Activated T-helper 1 cell treated with anti-CD3 and anti-CD28 coated beads, Interleukin-12 subunit alpha, Interleukin-12 subunit beta, Interleukin-2, Interleukin-4 antibody, amounts not matched to agents 30 ng/mL and 10 ng/mL and 1 ng/mL, durations not matched to agents 14 hours and 24 hours and 36 hours (primary cell): ENCODE measurements at regions not wholly inside any gene's neighbourhood (a gene's known extent, or its start where the extent isn't known, plus 50 kb on each side); places are given as distances from the start of the nearest gene placed in this dataset.
"Not testable (repeated sequence)": the region's sequence is repeated elsewhere in the genome, so short reads cannot be mapped to it uniquely, and the experiment has no call there.

Source experiments
- DNase-seq: peaks from one replicate; pipeline ENCODE4 v3.0.0; 2021; ENCODE audit warnings: low spot score
- H3K27ac Mint-ChIP-seq: one replicate; pipeline ENCODE4 v1.8.0; 2021; ENCODE audit warnings: mild to moderate bottlenecking, mixed read lengths
- H3K27me3 Mint-ChIP-seq: one replicate; pipeline ENCODE4 v1.8.0; 2022; ENCODE audit warnings: mild to moderate bottlenecking, moderate library complexity, mixed read lengths; ENCODE audit not compliant: insufficient read depth
- H3K36me3 Mint-ChIP-seq: one replicate; pipeline ENCODE4 v1.8.0; 2021; ENCODE audit warnings: low read depth, mixed read lengths
- H3K4me1 Mint-ChIP-seq: one replicate; pipeline ENCODE4 v1.8.0; 2021; ENCODE audit warnings: low read depth, mixed read lengths
- H3K4me3 Mint-ChIP-seq: one replicate; pipeline ENCODE4 v1.8.0; 2021; ENCODE audit warnings: mild to moderate bottlenecking, moderate library complexity, mixed read lengths
- H3K9me3 Mint-ChIP-seq: one replicate; pipeline ENCODE4 v1.8.0; 2021; ENCODE audit warnings: mixed read lengths
- intact Hi-C: fragments of 100-400 bp; cut with micrococcal nuclease; formaldehyde crosslinking; loops from one replicate; pipeline ENCODE4 v1.15.1; 2024

DNA sequence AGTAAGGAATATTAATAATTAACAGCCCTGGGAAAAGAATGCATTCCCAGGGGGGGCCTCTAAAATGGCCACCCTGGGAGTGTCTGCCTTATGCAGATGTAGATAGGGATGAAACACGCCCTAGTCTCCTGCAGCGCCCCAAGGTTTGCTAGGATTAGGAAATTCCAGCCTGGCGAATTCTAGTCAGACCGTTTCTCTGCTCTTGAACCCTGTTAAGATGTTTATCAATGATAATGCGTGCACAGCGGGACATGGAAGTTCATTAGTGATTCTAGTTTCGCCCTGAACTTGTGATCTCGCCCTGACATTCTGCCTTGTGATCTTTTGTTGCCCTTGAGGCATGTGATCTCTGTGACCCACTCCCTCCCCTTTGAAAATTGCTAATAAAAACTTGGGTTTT is 95.1 kb upstream of the UGP2 start:
- intact Hi-C loops, H3K4me1 Mint-ChIP-seq, DNase-seq, H3K36me3 Mint-ChIP-seq, H3K27ac Mint-ChIP-seq, H3K9me3 Mint-ChIP-seq, H3K4me3 Mint-ChIP-seq: not testable (repeated sequence)
- peaks cover 21% of the 10 kb centered on the region for H3K27me3 Mint-ChIP-seq

DNA sequence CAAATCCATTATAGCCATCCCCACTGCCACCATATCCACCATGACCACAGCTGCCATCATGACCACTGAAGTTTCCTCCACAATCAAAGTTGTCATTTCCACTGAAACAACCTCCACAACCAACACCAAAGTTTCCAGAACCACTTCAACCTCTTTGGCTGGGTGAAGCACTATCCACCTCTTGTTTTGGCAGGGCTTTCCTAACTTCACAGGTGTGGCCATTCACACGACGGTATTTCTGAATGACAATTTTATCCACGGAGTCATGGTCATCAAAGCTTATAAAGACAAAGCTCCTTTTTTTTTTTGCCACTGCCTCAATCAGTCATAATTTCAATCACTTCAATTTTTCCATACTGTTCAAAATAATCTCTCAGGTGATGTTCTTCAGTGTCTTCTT is 89.8 kb upstream of the UGP2 start:
- H3K36me3 Mint-ChIP-seq: no peaks in the 10 kb centered on the region
- H3K27me3 Mint-ChIP-seq: peaks cover 17% of the 10 kb centered on the region
- intact Hi-C loops: no loop called here
- no peak overlapping the region for H3K27ac Mint-ChIP-seq
- peaks cover under 1% of the 10 kb centered on the region for H3K9me3 Mint-ChIP-seq
- no peak for DNase-seq
- H3K4me1 Mint-ChIP-seq: no peaks in the 10 kb centered on the region
- no peak overlapping the region for H3K4me3 Mint-ChIP-seq

DNA sequence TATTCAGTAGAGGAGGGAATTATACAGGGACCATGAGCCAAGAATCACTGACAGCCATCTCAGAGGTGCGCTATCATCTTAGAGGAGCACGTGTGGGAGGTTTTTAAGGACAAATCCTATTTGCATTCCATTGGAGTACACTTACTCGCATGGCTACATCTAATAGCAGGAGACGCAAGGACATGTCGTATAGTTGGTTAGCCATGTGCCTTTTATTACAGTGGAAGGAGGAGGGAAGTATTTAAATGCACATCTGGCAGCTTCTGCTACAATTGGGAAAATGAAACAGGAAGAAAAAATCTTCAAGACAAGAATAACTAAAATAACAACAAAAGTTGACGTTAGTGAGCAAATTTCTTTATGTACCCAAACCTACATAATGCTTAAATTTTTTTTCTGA is 86.5 kb upstream of the UGP2 start:
- intact Hi-C loops: no loop called here
- H3K27ac Mint-ChIP-seq: no peak overlapping the region
- H3K27me3 Mint-ChIP-seq: peaks cover 8% of the 10 kb centered on the region
- no peak overlapping the region for H3K4me3 Mint-ChIP-seq
- H3K9me3 Mint-ChIP-seq: no peaks in the 10 kb centered on the region
- H3K36me3 Mint-ChIP-seq: no peaks in the 10 kb centered on the region
- DNase-seq: no peak
- H3K4me1 Mint-ChIP-seq: no peaks in the 10 kb centered on the region

DNA sequence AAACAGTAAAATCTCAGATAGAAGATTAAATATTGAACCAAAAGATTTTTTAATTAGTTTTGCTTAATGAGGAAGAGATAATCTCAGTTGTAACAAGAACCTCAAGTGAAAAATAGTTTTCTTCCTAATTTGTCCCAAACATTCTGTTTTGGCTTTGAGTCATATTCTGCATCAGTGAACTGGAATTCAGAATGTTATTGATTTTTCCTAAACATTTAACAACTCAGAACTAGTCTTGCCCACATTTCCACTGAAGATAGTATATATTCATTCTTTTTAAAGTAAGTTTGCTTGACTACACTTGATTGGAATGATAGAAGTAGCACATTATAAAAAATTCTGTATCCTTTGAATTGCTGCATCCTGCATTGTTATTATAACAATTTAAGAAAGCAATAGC is 85.7 kb upstream of the UGP2 start:
- Mint-ChIP-seq H3K4me1 (no peaks in the 10 kb centered on the region), H3K27ac (no peak overlapping the region), H3K4me3 (no peak overlapping the region), H3K27me3 (peaks cover 5% of the 10 kb centered on the region), H3K9me3 (no peaks in the 10 kb centered on the region), H3K36me3 (no peaks in the 10 kb centered on the region)
- intact Hi-C loops: no loop called here
- DNase-seq: no peak

DNA sequence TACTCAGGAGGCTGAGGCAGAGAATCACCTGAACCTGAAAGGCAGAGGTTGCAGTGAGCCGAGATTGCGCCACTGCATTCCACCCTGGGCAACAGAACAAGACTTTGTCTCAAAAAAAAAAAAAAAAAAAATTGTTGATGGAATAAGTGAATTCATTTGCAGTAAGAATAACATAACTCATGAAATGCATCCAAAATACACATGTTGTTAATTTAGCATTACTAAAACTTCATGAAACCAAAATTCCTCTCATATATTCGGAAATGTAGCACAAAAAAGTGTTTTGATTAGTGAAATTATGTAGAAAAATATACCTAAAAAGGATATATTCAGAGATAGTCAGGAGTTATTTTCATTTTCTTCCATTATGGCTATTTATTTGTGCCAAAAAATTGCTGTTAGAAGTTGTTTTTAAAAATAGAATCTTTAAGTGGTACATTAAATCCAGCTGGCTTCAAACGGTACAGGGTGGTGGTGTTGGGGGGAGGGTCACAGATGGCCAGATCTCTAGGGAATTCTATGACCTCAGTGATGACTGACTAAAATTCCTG is 78.2 kb upstream of the UGP2 start:
- peaks cover 17% of the 10 kb centered on the region for H3K9me3 Mint-ChIP-seq
- intact Hi-C loops: no loop called here
- H3K36me3 Mint-ChIP-seq: no peaks in the 10 kb centered on the region
- H3K4me3 Mint-ChIP-seq: no peak overlapping the region
- peaks cover 5% of the 10 kb centered on the region for H3K27me3 Mint-ChIP-seq
- no peak for DNase-seq
- no peak overlapping the region for H3K27ac Mint-ChIP-seq
- H3K4me1 Mint-ChIP-seq: no peaks in the 10 kb centered on the region

DNA sequence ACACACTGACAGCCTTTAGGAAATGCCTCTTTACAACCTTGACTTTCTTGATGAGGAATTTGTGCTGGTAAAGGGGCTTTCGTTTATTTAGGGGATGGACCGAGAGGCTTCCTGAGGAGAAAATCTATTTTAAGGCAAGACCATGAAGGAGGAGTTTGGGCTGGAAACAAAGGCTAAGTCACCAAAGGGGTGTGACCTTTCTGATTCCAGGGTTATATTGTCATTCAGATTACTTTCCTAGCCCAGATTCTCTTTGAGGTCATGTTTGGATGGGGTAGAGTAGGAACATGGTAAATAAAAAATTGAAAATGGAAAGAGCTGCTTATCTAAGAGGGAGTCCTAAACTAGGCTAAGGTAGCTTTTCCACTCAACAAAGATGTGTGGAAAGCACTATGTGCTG is 77.1 kb upstream of the UGP2 start:
- no peak for DNase-seq
- H3K36me3 Mint-ChIP-seq: no peaks in the 10 kb centered on the region
- no peaks in the 10 kb centered on the region for H3K4me1 Mint-ChIP-seq
- peaks cover 20% of the 10 kb centered on the region for H3K9me3 Mint-ChIP-seq
- peaks cover 5% of the 10 kb centered on the region for H3K27me3 Mint-ChIP-seq
- intact Hi-C loops: no loop called here
- no peak overlapping the region for H3K4me3 Mint-ChIP-seq
- no peak overlapping the region for H3K27ac Mint-ChIP-seq

DNA sequence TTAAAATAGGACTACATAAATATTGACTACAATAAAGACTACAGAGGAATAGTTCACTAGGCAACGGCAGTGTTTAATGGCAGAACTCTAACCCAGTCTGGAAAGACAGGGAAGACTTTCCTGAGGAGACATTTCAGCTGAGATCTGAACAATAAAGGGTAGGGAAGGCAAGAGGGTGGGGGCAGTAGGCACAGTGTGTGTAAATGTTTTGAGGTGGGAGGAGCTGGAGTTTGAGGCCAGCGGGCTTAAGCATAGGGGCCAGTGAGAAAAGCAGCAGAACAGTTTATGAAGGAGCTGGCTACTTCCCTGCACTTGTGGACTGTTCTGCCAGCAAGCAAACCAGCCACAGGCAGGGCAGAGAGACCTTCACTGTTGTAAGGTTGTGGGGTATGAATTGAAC is 76.6 kb upstream of the UGP2 start:
- H3K4me1 Mint-ChIP-seq: no peaks in the 10 kb centered on the region
- no peak overlapping the region for H3K27ac Mint-ChIP-seq
- H3K36me3 Mint-ChIP-seq: no peaks in the 10 kb centered on the region
- H3K4me3 Mint-ChIP-seq: no peak overlapping the region
- H3K9me3 Mint-ChIP-seq: peaks cover 20% of the 10 kb centered on the region
- DNase-seq: no peak
- H3K27me3 Mint-ChIP-seq: peaks cover 5% of the 10 kb centered on the region
- intact Hi-C loops: no loop called here

DNA sequence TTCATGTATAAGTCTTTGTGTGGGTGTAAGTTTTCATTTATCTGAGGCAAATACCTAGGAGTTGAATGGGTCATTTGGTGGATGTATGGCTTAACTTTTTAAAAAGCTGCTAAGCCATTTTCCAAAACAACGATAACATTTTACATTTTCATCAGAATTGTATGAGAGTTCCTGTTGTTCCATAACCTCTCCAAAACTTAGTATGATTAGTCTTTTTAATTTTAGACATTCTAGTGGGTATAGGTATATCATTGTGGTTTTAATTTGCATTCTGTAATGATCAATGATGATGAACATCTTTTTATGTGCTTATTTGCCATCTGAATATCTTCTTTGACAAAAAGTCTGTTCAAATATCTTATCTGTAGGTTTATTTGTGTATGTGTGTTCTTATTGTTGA is 74.4 kb upstream of the UGP2 start:
- Mint-ChIP-seq H3K4me1 (no peaks in the 10 kb centered on the region), H3K27ac (no peak overlapping the region), H3K36me3 (no peaks in the 10 kb centered on the region), H3K27me3 (peaks cover 5% of the 10 kb centered on the region), H3K9me3 (peaks cover 20% of the 10 kb centered on the region), H3K4me3 (no peak overlapping the region)
- DNase-seq: no peak
- intact Hi-C loops: no loop called here

DNA sequence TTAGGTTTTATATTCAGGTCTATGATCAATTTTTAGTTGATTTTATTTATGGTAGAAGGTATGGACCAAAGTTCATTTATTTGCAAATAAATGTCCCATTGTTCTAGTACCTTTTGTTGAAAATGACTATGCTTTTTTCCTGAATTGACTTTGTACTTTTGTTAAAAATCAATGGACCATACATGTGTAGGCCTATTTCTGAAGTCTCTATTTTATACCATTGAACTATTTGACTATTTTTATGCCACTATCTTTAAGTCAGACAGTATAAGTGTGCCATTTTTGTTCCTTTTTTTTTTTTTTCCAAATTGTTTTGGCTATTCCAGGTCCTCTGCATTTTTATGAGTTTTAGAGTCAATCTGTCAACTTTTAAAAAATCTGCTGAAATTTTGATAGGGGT is 73.6 kb upstream of the UGP2 start:
- H3K9me3 Mint-ChIP-seq: peaks cover 20% of the 10 kb centered on the region

DNA sequence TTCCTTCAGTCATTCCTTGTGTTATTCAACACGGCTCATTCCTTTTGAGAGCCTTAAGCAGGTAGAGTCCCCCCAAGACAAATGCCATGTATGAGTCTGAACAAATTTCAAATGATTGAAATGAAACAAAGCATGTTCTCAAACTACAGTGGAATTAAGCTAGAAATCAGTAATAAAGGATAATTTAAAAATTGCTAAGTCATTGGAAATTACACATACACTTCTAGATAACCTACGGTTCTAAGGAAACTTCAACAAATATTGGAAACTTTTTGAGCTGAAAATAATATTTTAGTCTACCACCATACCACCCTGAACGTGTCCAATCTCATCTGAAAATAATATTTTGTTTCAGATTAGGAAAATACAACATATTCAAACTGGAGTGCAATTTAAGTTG is 71.8 kb upstream of the UGP2 start:
- Mint-ChIP-seq H3K27ac (no peak overlapping the region), H3K4me1 (no peaks in the 10 kb centered on the region), H3K4me3 (no peak overlapping the region), H3K27me3 (peaks cover under 1% of the 10 kb centered on the region), H3K9me3 (peaks cover 20% of the 10 kb centered on the region), H3K36me3 (no peaks in the 10 kb centered on the region)
- no peak for DNase-seq
- intact Hi-C loops: no loop called here

More for the DNA sequence above, 73.6 kb upstream of the UGP2 start:
- no peak for DNase-seq
- H3K4me1 Mint-ChIP-seq: no peaks in the 10 kb centered on the region
- intact Hi-C loops: no loop called here
- H3K36me3 Mint-ChIP-seq: no peaks in the 10 kb centered on the region
- no peak overlapping the region for H3K4me3 Mint-ChIP-seq
- H3K27me3 Mint-ChIP-seq: peaks cover 5% of the 10 kb centered on the region
- no peak overlapping the region for H3K27ac Mint-ChIP-seq

DNA sequence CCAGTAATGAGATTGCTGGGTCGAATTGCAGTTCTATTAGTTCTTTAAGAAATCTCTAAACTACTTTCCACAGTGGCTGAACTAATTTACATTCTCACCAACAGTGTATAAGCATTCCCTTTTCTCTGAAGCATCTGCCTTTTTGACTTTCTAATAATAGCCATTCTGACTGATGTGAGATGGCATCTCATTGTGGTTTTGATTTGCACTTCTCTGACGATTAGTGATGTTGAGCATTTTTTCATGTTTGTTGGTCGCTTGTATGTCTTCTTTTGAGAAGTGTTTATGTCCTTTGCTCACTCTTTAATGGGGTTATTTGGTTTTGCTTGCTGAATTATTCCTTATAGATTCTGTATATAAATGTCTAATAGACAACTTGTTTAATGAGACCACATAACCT is 69.6 kb upstream of the UGP2 start:
- intact Hi-C loops: no loop called here
- DNase-seq: no peak
- H3K4me3 Mint-ChIP-seq: no peak overlapping the region
- no peak overlapping the region for H3K27ac Mint-ChIP-seq
- H3K27me3 Mint-ChIP-seq: no peaks in the 10 kb centered on the region
- H3K36me3 Mint-ChIP-seq: no peaks in the 10 kb centered on the region
- peaks cover 18% of the 10 kb centered on the region for H3K9me3 Mint-ChIP-seq
- no peaks in the 10 kb centered on the region for H3K4me1 Mint-ChIP-seq

DNA sequence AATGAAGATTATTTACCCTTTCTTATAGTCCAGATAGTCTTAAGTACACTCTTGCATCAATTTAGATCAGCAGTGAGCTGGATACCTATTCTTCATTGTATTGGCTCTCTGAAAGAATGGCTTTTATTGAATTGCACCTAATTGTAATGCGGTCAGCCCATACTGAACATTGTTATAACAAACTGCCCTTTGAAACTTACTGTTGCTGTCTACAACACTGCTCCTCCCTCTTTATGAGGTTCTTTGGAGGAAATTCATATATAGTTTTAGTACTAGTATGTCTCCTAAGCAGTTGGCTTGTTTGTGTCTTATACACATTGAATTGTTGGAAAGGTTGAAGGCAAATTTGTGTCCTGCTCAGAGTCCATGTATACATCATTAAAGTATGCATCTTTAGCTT is 66.5 kb upstream of the UGP2 start:
- intact Hi-C loops: no loop called here
- Mint-ChIP-seq H3K4me1 (no peaks in the 10 kb centered on the region), H3K27me3 (no peaks in the 10 kb centered on the region), H3K9me3 (peaks cover 4% of the 10 kb centered on the region), H3K36me3 (no peaks in the 10 kb centered on the region), H3K27ac (no peak overlapping the region), H3K4me3 (no peak overlapping the region)
- DNase-seq: no peak

DNA sequence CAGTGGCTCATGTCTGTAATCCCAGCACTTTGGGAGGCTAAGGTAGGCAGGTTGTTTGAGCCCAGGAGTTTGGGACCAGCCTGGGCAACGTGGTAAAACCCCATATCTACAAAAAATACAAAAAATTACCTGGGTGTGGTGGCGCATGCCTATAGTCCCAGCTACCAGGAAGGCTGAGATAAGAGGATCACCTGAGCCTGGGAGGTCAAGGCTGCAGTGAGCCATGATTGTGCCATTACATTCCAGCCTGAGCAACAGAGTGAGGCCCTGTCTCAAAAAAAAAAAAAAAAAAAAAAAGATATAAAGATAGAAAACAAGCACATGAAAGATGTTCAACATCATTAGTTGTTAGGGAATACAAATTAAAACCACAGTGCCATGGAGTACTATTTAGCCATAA is 65.3 kb upstream of the UGP2 start:
- intact Hi-C loops: no loop called here
- Mint-ChIP-seq H3K4me3 (no peak overlapping the region), H3K9me3 (peaks cover 4% of the 10 kb centered on the region), H3K27me3 (no peaks in the 10 kb centered on the region), H3K4me1 (no peaks in the 10 kb centered on the region), H3K36me3 (no peaks in the 10 kb centered on the region), H3K27ac (no peak overlapping the region)
- no peak for DNase-seq

DNA sequence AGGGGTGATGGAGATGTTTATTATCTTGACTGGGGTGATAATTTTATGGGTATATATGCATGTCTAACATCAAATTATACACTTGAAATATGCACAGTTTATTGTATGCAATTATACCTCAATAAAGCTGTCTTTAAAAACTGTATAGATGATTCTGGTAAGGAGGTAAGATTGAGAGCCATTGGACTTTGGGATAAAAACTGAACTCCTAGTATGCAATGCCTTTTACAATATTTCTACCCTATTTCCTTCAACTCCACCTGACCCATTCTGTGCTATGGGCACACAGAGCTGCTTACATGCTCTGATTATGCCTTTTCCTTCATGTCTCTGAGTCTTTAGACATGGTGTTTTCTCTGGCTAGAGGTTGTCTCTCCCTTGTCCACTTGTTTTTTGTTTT is 63.9 kb upstream of the UGP2 start:
- H3K27me3 Mint-ChIP-seq: no peaks in the 10 kb centered on the region
- H3K4me1 Mint-ChIP-seq: no peaks in the 10 kb centered on the region
- no peak for DNase-seq
- no peak overlapping the region for H3K4me3 Mint-ChIP-seq
- H3K27ac Mint-ChIP-seq: no peak overlapping the region
- intact Hi-C loops: no loop called here
- peaks cover 4% of the 10 kb centered on the region for H3K9me3 Mint-ChIP-seq
- H3K36me3 Mint-ChIP-seq: no peaks in the 10 kb centered on the region
